ENCODE measurements at regions not wholly inside any gene's neighbourhood (a gene's known extent, or its start where the extent isn't known, plus 50 kb on each side); places are given as distances from the start of the nearest gene placed in this dataset.

DNA sequence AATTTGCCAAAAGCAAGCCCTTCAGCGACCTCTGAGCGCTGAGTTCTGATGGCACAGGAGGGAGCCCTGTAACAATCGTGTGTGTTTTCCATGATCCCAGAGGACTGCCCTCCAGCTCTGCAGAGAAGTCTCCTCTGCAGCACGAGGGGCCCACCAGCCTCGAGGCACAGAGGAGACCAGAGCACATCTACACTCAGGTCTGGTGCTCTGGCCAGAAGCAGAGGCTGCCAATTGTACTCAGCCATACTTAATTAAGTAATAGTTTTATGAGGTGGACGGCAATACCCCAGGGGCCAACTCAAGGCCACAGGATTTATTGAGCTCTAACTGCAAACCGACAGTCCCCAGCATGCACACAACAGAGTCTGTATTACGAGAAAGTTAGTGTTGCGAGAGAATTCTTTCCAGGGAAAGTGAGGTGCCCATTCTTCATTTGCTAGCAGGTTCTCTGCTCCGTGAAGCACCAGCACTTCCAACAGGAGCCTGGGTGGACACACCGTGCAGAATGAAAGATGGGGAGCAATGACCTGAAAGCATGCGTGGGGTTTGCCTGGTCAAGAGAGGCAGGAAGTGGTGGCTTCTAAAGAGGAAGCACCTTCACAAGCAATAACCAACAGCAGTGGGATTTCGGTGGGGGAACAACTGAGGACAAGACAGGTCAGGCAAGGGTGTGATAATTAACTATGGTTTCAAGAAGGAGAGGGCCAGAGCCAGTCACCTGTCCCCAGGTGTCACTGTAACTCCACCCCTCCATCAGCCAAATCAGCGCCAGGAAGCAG lies 92.8 kb upstream of the FOXC1 start:
- DNase-seq: no peak

DNA sequence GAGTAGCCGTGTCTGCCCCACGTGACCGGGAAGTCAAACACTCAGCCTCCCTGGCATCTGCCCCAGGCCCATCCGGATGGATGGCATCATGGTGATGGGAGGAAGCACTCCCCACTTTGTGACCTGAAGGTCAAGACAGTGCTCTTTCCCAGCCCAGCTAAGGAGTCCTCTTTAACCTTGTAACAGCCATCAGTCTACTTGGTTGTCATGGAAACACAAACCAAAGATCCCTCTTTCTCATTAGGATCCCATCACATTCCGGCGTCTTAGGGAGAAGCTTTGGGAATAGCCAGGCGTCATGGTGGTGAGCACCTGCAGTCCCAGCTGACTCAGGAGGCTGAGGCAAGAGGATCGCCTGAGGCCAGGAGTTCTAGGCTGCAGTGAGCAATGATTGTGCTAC lies 90.9 kb upstream of the FOXC1 start:
- DNase-seq: no peak

DNA sequence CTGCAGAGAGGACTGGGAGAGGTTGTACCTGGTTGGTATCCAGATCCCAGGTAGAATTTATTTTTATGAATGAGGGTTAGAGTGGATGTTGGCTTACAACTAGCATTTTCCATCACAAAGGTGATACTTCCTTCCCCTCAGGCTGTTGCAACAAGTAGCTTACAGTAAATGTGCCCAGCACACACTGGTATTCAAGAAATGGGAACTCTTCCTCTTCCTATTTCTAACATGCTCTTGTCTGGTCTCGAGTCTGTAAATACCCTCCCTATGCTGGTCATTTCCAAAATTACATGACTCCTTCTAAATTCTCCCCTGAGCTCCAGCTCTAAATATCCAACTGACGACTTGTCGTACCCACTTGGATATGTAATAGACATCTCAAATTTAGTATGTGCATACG lies 90.1 kb upstream of the FOXC1 start:
- DNase-seq: no peak

DNA sequence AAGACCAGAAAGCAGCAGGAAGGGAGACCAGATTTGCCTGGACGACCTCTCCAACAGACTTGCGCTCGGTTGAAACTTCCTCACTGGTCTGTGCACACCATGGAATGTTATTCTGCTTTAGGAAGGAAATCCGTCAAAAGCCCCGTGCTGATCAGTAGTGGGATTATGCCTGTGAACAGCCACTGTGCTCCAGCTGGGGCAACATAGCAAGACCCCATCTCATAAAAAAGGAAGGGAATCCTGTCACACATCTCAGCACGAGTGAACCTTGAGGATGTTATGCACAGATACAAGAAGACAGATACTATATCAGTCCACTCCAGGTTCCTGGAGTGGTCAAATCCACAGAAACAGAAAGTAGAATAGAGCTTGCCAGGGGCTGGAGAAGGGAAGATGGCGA lies 86.9 kb upstream of the FOXC1 start:
- DNase-seq: no peak

DNA sequence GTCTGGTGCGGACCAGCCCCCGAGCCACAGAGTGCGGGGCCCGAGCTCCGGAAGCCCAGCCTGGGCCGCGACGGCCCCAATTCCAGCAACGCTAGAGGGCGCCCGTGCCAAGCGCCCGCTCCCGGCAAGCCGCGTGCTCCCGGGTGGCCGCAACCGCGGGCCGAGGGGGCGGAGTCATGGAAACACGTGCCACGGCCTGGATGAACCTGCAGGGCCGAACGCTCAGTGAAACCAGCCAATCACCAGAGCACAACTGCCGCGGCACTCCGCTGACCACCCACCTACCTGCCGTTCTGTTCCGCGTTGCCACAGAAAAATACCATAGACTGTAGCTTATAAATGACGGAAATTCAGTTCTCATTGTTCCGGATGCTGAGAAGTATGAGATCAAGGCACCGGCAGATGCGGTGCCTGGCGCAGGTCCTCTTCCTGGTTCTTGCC lies 85.7 kb upstream of the FOXC1 start:
- DNase-seq: peak; percentile 78 to 83

DNA sequence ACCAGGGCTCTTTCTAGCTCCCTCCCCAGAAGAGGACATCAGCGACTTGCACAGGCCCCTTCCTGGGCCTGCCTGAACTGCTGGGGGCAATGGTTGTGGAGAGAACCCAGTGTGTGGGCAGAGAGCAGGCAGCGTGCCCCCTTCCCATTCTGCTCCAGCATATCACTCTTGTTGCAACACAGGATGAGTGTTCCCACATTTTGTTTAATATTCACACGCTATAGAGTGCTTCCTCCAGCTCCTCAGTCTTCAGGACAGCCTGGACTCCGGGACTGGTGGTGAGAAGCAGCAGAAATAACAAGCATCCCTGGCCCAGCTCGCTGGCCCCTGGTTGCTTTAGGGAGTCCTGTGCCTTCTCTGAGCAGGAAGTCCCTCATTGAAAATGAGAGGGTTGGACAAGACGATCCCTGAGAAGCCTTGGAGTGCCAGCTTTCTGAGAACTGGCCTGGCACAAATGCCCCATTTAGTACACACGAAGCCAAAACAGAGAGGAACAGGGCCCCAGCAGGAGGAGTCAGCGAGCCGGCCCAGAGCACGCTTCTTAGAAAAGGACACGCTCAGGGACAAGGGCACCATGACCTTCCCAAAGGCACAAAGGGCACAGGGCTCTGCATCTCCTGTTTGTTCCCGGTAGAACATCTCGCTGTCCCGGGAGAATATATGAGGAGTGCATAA lies 84.2 kb upstream of the FOXC1 start:
- no peak for DNase-seq

DNA sequence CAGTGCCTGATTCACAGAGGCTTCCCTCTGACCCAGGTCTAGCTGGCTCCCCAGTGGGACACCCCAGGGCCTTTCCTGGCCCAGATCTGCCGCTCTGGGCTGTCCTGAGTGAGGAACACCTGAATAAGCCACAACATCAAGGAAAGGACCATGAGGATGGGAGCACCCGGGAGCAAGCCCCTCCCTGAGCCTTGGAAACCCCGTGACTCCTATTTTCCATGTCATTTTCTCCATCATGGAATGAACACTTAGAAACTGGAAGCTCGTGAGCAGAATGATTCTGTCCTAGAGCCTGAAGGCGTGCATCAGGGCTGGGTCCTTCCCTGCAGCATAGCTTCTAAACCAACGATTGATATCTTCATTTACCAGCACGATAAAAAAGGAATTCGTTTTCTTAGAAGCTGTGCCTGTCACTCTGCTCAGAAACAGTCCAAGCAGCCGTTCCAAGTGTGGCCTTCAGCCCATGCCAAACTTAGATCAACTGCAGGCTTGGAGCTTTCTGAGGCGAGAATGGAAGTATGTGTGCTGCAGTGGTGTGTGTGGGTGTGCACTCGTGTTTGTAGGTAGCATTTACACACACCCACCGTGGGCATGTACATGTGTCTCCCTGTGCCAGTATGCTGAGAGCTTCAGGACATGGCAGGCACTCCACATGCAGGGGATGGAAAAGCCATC lies 83.2 kb upstream of the FOXC1 start:
- DNase-seq: no peak

DNA sequence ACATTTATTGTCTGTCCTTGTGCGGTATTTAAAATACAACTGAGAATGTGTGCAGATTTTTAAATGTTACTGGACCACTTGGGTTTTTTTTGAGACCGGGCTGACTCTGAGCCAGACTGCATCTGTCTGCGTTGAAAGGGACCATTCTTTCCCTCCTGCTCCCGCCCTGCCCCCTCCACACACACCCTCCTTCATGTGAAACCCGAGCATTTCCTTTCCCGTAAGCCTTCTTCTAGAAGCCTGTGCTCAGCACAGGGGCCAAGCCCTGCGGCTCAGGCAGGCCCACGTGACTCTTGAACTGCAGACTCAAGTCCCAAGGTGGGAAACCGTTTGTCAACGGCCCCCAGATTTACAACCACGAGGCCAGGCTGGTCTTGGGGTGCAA lies 82.7 kb upstream of the FOXC1 start:
- DNase-seq: peak; percentile 34 to 37

DNA sequence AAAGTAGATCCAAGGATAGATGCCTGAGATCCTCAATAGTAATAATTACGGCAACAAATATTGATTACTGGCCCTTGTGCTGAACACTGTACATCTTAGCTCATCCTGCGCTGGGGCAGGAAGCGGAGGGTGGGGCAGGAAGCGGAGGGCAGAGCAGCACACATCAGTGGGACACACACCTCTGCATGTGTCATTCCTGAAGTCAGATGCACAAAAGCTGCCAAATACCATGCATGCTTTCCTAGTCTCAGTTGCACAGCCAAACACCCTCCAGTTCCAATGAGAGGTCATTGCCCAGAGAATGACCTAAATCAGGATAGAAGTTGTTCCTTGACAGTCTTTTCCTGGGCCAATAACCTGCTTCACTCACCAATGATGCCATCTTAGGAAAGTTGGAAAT lies 74.4 kb upstream of the FOXC1 start:
- no peak for DNase-seq

DNA sequence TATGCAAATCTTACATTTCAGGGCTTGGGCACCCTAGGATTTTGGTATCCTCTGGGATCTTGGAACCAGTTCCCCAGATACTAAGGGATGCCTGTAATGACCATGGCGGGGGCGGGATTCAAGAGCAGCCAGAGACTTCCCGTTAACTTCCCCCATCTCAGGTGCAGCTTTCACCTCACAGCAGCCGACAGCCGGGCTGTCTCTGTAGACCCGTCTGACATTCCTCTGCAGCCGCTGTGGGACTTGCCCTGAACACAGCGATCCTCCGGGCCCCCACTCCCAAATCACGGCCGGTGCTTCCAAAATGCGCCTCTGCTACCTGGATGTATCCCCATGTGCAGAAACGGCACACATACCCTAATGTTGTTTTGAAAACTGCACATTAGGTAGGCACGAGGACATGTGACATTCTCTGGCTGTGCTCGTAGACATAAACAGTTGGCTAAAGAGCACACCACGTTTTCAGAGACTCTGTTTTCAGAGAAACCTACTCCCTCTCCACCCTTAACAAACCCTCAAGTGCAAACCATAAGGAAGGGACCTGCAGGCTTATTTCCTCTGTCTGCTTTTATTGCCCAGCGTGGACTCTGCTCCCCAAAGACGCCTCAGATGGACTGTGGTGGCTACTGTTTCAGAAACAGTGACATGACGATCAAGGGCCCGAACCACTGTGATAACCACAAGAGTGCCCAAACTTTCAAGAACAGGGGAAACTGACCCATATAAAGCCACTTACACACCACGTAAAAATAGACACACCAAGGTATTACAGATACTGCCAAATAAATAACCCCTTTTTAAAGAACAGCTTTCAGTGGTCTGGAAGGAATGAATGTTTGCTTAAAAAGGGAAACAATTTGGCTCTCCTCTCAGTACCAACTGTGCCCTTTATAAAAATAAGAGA lies 72.9 kb upstream of the FOXC1 start:
- no peak for DNase-seq

DNA sequence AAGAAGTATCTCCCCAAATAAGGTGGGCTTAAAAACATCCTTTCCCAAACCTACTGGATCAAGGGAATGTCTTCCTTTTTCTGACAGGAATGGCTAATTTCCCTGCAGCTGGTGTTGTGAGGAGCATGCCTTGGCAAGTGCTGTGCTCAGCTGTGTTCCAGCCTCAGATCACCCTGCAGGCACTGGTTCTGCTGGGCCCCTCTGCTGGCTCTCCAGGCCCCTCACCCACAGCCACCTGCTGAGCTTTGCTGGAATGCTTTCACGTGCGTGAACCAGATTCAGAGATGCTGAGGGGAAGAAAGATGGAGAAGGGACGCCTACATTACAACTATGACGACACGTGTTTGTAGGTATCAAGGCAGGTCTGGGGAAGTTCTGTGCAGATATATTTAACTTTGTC lies 71.3 kb upstream of the FOXC1 start:
- DNase-seq: no peak

DNA sequence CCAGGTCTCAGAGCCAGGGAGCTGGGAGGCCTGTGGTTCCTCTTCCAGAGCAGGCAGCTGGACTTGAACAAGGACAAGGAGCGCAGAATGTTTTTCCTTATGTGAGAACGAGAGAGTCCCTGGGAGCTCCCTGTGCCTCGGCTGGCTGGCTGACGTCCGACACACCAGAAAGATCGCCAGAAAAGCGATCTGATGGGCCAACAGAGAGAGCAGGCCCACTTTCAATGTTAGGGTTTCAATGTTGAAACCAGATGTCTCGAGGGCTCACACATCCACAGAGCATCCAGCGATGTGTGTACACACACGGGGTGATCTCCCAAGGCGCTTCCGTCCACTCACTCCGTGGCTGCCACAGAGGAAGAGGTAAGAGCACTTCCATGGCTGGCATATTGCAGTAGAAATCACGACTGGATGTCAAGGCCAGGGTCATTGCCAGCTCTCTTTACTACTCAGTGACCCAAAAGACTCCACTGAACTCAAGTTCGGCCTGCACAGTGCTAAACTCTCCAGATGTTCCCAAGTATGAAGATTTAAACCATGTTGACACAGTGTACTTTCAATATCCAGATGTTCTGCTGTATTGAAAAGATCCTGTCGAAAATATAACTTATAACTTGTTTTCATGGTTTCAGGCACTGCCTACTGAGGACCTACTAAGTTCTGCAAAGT lies 70.8 kb upstream of the FOXC1 start:
- DNase-seq: no peak

DNA sequence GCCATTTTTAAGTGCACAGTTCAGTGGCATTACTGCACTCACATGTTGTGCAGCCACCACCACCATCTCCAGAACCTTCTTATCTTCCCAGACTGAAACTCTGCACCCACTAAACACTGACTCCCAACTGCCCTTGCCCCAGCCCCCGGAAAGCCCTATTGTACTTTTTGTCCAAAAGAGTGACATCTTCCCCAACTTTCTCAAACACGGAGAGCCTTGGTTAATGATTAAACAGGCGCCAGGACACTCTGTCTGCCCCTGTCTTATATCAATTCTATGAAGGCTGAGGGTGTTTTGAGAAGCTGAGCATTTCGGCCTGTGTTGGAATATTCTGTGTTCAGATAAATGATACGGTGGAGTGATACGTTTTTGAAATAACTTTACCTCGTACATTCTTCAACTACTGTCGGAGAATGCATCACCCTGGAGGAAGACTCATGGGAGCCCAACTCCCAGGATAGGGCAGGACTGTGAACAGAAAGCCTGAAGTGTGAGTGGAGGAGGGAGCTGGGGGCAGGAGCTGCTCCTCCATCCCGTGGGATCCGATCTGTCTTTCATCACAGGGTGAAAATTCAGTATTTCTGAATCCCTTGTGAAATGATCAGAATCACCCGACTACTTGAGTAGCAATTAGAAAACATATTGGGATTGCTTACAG lies 68.7 kb upstream of the FOXC1 start:
- DNase-seq: no peak

DNA sequence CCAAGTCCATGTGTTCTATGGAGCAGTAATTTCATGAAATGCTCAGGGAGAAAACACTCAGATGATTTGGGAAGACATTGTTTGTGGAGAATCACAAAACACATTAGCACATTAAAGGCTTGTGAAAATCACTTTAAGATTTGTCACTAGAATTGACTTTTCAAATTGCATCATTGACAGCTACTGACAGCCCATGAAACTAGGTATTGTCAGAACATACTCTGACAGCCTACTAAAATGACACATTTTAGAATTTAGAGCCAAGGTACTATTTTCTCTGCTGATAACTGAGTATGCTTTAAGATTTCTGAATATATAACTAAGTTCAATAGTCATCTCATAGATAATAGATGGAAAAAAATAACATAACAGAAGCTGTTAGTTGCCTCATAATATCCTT lies 67.4 kb upstream of the FOXC1 start:
- DNase-seq: no peak

DNA sequence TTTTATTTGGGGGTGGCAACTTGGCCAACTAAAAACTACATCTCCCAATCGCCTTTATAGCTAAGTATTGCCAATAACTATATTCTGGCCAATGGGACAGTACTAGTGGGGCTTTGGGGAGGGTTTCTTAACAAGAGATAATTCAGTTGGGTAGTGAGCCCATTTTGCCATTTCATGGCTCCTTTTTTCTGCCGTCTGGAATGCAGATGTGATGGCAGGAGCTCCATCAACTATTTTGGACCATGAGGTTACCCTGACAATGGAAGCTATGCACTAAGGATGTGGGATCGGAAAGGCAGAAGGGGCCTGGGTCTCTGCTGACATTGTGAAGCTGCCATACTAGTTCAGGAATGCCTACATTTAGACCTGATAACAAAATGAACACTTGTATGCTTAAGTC lies 67.0 kb upstream of the FOXC1 start:
- no peak for DNase-seq

DNA sequence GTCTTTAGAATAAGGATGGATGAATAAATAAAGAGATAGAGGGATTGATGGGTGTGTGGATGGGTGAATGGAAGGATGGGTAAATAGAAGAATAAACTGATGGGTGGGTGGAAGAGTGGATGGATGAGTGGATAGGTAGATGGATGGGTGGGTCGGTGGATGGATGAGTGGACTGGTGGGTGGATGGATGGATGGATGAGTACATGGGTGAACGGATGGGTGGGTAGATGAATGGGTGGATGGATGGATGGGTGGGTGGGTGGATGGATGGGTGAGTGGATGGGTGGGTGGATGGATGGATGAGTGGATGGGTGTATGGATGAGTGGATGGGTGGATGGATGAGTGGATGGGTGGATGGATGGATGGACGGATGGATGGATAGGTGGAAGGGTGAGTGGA lies 65.7 kb upstream of the FOXC1 start:
- no peak for DNase-seq

DNA sequence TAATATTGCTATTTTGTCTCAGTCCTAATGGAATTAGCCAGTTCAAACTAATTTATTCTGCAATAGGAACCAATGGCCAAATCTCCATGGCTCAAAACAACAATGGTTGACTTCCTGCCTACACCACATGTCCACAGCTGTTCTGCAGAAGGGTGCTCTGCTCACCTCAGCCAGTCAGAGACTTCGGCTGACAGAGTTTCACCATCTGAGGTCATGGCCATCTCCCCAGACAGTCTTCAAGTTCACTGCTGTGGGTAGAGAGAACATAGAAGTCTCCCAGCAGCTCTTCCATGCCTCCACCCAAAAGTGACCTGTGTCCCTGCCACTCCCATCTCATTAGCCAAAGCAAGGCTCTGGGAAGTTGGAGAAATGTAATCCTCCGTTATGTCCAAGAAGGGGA lies 65.1 kb upstream of the FOXC1 start:
- DNase-seq: no peak

DNA sequence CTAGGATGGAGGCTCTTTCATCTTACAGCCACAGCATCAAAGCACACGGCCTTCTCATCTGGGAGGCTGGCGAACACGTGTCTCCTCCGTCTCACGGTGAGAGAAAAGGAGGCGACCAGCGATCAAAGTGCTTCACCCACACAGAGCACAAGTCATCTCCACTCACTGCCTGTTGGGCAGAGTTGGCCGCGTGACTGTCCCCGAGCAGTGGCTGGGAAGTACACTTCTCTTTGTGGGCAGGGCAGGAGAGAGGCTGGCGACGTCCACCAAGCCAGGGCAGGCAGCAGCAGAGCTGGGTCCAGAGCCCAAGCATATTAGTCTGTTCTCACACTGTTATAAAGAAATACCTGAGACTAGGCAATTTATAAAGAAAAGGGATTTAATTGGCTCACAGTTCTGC lies 64.1 kb upstream of the FOXC1 start:
- DNase-seq: no peak

DNA sequence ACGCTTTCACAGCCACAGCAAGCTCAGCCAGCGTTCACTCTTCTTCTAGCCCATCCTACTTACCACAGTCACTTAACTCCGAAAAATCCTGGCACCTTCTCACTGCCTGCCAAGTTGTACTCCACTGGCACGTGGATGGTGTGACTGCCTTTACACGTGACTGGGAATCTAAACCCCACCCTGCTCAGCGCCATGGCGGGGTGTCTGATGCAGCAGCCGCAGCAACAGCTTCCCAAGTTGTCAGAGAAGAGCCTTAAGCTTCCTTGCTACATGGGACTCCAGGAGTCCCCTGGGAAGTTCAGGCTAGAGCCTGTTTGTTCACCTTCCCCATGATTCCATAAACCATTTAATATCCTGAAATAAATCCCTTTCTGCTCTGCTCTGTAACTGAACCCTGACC lies 61.9 kb upstream of the FOXC1 start:
- no peak for DNase-seq

DNA sequence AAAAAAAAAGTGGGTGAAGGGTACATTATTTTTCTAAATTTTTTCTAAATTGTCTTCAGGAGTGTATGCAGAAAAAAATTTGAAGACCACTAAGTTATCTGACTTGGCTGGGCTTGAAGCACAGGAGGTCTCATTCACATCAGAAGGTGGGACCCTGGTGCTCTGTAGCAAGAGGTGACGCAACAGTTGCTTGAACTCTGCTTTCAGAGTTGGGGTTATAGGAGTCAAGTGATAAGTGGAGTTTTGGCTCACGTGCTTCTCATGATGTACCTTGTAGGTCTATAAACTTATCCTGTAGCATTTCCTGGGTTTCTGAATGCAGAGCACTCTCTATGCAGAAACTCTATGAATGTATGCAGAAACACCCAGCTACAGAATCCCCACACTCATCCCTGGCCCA lies 58.5 kb upstream of the FOXC1 start:
- DNase-seq: no peak

DNA sequence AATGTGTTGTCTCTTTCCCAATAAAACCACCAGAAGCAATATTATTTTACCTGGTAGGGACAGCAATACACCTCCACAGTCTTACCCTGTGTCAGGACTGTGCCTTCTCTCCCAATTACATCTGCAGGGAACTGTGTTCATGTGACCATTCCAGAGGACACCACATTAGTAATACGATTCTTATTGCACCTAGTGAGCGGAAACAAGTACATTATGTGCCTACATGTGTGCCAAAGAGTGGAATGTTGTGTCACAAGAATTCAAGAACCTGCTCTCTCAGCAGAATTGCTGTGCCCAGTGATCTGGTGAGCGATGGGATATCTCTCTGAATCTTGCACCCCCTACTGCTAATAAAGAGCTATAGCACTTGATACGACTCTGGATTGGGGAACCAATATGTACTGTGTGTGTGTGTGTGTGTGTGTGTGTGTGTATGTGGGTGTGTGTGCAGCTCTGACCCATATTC lies 57.4 kb upstream of the FOXC1 start:
- DNase-seq: no peak

DNA sequence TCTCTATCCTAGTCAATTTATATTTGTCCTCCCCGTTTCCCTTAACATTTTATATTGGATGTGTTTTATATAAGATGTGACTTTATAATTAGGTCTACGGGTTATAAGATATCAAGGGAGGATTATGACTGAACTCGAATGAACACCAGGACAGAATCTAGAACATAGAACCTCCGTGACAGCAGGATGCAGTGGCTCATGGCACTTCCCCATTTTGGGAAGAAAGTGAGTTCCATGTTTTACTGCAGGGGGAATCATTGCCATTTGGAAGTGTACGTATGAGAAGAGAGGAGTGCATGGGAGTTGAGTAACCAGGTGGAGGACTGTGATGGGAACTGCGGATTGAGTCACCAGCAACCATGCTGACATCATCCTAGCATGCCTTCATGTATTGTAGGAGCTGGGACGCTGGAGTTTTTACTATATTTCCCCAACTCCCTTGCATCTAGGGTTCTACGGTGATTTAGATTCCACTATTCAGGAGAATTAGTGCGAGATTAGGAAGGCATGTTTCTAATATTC lies 56.1 kb upstream of the FOXC1 start:
- no peak for DNase-seq
